Vagina (tissue), 2 donors: ENCODE measurements at regions not wholly inside any gene's neighbourhood (a gene's known extent, or its start where the extent isn't known, plus 50 kb on each side); places are given as distances from the start of the nearest gene placed in this dataset.

Experiments used
- CTCF ChIP-seq, 3 experiments: fragments of 450-650 bp in 2 of 3; fragments of 200-600 bp in 1 of 3; sonication (generic) in 1 of 3; IDR thresholded peaks; one replicate each; pipeline ENCODE4 v1.5.1; 2017 to 2019; ENCODE audit warnings: antibody characterized with exemption in 3 of 3, mild to moderate bottlenecking in 2 of 3, moderate library complexity in 2 of 3
- POLR2A ChIP-seq, 2 donors: fragments of 450-650 bp; IDR thresholded peaks; one replicate each; pipeline ENCODE4 v1.6.1; 2017; ENCODE audit warnings: antibody characterized with exemption in 2 of 2, mild to moderate bottlenecking in 2 of 2, moderate library complexity in 2 of 2

- TF ChIP-seq CTCF (IDR thresholded peaks at IDR 0.05) (no peak), POLR2A (IDR thresholded peaks at IDR 0.05) (no peak)
Observed at GRCh38 chr20:51118216-51118615, 95.3 kb upstream of the KCNG1 start.
